ENCODE measurements at regions not wholly inside any gene's neighbourhood (a gene's known extent, or its start where the extent isn't known, plus 50 kb on each side); places are given as distances from the start of the nearest gene placed in this dataset.

- DNase-seq (ENCODE audit: low spot score) = no peak
Measured at GRCh38 chr15:27619204-27619603, 479.9 kb downstream of the OCA2 start.

- DNase-seq (ENCODE audit: low spot score) = no peak
Measured at GRCh38 chr15:27617013-27617412, 482.1 kb downstream of the OCA2 start.

GRCh38 chr15:27608248-27608647 lies 490.9 kb downstream of the OCA2 start:
- no peak for DNase-seq (ENCODE audit: low spot score)

GRCh38 chr15:27601239-27601960 lies 497.7 kb downstream of the OCA2 start:
- no peak for DNase-seq (ENCODE audit: low spot score)

GRCh38 chr15:27599034-27599433 lies 500.1 kb downstream of the OCA2 start:
- no peak for DNase-seq (ENCODE audit: low spot score)

- DNase-seq (ENCODE audit: low spot score) = no peak
Measured at GRCh38 chr15:27598251-27599009, 500.7 kb downstream of the OCA2 start.

GRCh38 chr15:27595211-27595610 lies 503.9 kb downstream of the OCA2 start:
- DNase-seq (ENCODE audit: low spot score) = no peak

GRCh38 chr15:27592036-27592760 lies 506.9 kb downstream of the OCA2 start:
- DNase-seq (ENCODE audit: low spot score) = peak; percentile 33
